SW 1271 (cell line): ENCODE measurements at regions not wholly inside any gene's neighbourhood (a gene's known extent, or its start where the extent isn't known, plus 50 kb on each side); places are given as distances from the start of the nearest gene placed in this dataset.
A peak's percentile ranks its signal among the peaks of the same experiment; 100 is the strongest.

Source experiments
- DNase-seq, 2 experiments: peaks; one replicate each; lab custom pipeline; 2025; lab: John Stamatoyannopoulos, UW

DNA sequence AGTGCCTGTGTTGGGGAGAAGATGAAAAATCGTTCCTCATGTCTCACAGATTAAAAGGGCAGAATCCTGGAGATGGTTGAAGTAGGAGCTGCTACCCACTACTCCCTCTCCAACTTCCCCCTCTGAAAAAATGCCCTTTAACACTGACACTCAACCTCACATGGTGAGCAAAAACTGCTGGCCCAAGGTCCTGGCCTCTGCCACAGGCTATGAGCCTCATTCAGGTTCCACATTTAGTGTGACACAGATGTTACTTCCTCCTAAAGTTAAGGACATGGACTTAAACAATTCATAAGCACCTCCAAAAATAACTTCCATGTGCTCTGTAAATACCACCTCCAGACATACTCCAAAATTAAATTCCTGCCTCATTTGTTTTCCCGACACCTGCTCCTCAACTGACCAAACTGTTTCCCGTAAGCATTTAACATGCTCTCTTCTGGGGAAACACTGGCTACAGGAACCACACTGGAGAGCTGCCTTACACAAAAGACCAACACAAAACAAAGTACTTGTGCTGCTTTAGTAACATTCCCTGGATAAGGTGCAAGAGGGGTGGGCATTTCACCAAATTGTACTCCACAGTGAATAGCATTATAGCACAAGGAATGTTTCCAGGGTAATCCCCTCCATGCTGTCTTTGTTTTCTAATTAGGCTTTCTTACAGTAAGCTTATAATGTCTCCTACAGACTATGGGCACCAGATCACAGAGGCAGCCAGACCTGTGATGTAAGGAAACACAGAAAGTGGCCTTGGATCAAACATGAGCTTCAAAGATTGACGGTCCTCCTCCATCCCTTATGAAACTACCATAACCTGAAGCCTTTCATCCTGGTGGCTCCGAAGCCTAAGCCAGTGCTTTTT, 57.0 kb downstream of the PHLDA1 start:
- DNase-seq, result no peak

DNA sequence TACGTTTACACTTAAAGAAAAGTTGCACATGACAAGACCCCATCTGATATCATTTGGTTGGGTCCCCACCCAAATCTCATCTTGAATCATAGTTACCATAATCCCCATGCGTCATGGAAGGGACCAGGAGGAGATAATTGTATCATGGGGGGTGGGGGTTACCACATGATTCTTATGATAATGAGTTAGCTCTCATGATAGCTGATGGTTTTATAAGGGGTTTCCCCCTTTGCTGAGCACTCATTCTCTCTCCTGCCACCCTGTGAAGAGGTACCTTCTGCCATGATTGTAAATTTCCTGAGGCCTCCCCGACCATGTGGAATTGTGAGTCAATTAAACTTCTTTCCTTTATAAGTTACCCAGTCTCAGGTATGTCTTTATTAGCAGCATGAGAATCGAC, 60.3 kb downstream of the PHLDA1 start:
- no peak for DNase-seq

DNA sequence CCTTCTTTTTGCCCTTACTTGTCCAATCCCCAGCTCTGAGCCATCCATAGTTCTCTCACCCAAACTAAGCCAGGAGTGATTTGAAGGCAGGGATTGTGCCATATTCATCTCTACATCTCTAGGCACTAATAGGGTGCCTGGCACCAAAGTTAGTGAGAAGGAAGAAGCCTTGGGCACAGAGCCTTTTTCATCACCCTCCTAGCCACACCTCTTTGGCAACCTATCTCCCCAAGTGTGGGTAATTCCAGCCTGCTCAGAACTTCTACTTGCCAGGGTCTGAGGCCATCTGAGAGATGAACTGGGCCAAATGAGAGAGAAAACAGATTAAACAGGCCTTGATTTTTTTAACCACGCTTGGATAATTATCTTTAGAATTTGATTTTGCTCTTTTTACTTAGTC, 61.3 kb downstream of the PHLDA1 start:
- no peak for DNase-seq

DNA sequence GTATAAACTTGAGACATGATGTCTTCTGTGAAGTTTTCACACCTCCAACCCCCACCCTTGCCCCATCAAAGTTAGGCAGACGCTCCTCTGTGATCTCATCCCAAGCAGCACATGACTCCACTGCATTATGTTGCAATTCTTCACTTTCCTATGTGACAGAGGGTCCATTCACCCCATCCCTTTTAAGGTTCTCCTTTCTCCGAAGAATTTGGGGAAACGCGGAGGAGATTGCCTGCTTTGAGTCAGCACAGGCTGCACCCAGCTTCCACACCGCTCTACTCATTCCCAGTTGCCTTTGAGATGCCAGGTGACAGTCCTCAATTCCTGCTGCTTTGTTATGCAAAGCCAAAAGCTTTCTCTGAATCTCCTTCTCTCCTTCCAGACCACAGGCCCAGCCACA, 61.8 kb downstream of the PHLDA1 start:
- DNase-seq, result no peak

DNA sequence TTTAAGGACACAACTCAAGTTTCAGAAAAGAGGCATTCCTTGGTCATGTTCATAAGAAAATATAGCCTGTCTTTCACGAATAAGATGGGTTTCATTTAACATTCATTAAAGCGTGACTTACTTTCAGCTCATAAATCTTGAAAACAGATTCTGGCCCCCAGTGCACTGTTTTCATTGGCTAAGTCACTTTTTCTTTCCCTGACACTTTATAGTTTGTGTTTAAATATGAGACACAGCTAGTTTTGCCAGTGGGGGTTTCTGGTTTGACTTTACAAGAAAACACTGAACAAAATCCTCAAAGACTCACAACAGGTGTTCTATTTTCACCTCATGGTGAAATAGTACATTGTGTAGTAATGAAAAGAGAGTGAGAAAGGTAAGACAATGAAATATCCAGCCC, 65.9 kb downstream of the PHLDA1 start:
- DNase-seq, result no peak

DNA sequence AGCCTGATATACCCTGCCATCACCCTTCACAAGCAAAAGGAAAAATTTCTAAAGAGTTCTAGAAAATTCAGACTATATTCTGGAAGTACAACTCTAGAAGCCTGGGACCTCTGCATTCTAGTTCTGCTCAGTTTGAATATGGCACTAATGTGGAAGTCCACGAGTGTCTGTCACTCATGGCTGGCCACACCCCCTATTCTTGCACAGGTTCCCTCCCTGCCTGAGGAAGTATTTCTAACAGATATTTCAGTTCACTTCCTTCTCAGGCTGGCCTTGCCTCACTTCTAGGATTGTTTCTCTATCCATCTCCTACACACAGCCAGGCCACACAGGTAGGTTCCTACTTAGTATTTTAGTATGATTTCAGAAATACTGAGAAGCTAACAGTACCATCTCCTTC, 67.4 kb downstream of the PHLDA1 start:
- no peak for DNase-seq

DNA sequence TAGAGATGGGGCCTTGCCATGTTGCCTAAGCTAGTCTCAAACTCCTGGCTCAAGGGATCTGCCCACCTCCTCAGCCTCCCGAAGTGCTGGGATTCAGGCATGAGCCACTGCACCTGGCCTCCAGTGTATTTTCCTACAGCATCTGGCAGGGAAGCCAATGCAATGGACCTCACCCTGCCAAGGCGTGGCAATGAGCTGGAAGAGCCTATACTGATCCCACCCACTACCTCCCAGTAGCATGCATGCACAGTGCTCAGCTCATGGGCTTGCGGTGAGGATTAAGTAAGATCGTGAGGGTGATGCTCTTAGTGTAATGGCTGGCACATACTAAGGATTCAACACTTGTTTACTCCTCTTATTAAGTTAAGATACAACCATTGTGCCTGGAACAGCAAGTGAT, 69.7 kb downstream of the PHLDA1 start:
- no peak for DNase-seq

DNA sequence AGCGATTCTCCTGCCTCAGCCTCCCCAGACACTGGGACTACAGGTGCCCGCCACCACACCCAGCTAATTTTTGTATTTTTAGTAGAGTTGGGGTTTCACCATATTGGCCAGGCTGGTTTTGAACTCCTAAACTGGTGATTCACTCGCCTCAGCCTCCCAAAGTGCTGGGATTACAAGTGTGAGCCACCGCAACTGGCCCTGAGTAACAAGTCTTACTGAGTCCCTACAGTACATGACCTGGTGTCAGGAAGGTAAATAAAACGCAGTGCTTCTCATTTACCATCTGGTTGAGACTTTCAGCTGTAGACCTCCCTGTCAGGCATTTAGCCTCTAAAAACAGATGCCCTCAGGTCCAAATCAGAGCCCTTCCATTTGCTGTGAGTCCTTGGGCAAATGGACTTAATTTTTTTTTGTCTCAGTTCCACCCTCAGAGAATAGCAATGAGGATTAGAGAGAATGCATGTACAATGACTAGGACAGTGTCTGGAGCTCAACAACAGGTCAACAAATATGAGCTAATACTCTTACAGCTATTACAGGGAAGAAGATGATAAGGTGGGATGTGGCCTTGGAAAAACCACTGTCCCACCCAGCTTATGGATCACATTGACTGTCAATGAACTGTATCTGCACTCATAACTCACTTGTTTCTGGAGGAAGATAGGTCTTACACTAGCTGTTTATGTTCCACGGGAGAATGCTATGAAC, 70.5 kb downstream of the PHLDA1 start:
- no peak for DNase-seq

DNA sequence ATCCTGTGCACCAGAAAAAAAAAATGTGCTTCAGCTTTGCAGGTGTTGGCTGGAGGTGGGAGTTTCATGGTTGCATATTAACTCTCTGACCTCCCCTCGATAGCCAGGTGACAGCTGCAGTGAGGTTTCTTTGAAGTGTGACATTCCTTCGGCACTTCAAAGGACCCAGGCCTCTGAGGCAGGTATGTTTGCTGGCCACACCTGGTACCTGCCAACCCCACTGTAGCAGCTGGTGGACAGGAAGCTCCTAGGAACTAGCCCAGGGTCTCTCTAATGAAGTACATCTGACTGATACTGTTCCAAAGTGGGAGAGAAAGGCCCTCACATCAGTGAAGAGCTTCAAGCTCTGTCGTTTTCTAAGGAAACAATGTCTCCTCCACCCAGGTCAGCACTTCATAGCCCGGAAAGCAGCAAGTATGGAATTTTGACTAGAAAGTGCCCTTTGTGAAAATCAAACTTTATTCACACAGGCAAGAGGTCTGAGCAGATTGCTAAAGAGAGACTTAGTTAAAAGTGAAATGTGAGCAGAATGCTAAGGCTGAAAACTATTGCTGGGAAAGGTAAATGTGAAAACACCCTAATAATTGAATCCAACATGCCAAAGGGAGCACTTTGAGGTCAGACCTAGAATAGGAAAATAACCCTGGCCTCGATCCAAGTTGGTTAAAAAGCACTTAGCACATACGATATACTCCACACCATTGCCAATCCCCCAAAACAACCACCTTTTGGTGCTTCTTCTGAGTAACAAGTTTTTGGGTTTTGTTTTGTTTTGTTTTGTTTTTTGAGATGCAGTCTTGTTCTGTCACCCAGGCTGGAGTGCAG, 71.3 kb downstream of the PHLDA1 start:
- DNase-seq, result no peak

DNA sequence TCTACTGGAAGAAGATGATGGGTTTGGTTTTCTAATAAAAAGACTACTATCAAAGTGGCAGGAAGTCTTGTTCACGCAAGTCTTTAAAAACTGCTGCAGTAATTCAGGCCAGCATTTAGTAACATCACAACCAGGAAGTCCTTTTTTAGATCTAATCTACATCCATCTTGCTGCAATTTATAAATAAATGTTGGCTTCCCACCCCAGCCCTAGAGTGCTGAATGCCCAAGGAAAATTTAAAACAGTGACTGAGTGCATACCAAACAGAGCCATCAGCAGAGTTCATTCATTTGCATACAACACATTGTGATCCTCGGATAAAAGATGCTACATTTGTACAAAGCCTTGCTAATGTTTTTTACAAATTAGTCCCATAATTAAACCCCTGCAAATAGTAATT, 72.1 kb downstream of the PHLDA1 start:
- DNase-seq, result no peak

DNA sequence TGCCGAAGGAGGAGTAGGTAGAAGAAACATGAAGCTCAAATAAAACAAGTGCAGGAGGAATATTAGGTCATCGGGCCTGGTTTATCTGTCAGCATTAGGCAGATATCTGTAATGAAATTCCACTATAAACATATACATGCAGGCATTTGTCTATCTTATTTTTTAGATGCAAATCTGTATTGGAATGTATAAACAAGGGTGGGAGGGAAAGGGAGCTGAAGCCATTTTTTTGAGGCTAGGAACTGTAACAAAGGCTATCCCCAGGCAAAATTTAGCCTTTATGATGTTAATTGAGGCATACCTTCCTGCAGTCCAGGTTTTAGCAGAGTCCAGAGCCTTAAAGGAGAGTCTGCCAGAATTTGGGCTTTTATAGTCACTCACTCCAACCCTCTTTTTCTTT, 72.5 kb downstream of the PHLDA1 start:
- DNase-seq, result no peak

DNA sequence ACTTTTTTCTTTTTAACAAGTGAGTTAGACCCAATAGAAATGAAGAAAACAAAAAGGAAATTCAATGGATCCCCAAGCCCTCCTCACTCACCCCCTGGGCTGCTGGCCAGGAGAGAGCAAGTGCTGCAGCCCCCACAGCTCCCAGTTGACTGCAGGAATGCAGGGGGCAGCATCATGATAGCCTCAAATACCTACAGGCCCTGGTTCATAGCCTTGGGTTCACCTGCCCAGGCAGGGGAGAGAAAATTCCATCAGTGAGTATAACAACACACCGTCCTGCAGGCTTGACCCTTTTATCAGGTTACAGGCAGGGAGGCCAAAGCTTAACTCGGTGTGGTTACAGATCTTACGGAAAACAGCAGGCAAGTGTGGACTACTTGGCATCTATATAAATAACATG, 76.3 kb downstream of the PHLDA1 start:
- DNase-seq, result no peak

DNA sequence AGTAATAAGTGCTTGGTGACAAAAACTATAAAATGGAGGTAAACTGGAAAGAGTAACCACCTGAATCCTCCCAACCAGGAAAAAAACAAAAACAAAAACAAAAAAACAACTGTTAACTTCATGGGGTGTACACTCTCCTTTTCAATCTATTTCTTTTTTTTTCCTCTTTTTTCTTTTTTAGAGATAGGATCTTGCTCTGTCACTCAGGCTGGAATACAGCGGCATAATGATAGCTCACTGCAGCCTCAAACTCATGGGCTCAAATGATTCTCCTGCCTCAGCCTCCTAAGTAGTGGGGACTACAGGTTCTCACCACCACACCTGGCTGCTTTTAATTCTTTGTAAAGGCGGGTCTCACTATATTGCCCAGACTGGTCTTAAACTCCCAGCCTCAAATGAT, 76.8 kb downstream of the PHLDA1 start:
- no peak for DNase-seq

DNA sequence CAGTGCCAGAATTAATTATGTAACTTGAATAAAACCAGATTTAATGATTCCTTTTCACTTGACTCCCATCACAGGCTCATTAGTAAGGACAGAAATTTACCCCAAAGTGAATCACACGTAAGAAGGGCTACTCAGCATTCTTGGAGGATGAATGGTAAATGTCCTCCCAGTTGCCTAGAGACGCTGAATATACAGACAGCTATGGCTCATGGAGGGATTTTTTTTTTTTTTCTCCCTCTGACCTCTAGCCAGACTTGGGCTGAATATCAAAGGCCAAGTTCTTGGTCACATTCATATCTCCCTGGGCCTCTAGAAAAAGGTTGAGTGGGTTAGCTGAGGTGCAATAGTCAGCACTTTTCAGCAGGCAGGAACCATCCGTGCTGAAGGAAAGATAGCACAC, 77.5 kb downstream of the PHLDA1 start:
- peak; percentile 90 to 93 for DNase-seq

DNA sequence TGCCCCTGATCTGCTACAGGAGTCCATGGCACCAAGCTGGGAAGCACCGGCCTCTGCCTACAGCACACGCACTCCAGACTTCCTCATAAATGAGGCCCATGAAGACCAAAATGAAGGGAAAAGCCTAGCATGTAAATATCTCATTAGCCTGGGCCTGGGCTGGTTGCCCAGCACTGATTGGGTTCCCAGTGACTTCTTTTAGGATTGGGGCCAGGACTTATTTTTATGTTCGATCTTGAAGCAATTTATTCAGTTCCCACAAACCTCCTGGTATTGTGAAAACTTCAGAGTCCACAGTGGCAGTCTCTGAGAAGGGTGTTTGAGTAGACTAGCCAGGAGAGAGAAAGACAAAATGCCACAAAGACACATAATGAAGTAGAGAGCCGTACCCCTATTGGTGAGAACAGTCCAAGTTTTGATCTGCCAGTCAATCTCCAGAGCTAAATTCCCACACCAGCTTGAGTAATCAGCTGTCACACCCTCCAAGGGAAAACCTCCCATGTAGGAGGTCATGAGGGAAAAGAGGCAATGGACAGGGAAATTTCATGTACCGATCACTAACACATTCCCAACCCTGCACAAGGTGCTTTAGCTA, 78.2 kb downstream of the PHLDA1 start:
- DNase-seq, result no peak

DNA sequence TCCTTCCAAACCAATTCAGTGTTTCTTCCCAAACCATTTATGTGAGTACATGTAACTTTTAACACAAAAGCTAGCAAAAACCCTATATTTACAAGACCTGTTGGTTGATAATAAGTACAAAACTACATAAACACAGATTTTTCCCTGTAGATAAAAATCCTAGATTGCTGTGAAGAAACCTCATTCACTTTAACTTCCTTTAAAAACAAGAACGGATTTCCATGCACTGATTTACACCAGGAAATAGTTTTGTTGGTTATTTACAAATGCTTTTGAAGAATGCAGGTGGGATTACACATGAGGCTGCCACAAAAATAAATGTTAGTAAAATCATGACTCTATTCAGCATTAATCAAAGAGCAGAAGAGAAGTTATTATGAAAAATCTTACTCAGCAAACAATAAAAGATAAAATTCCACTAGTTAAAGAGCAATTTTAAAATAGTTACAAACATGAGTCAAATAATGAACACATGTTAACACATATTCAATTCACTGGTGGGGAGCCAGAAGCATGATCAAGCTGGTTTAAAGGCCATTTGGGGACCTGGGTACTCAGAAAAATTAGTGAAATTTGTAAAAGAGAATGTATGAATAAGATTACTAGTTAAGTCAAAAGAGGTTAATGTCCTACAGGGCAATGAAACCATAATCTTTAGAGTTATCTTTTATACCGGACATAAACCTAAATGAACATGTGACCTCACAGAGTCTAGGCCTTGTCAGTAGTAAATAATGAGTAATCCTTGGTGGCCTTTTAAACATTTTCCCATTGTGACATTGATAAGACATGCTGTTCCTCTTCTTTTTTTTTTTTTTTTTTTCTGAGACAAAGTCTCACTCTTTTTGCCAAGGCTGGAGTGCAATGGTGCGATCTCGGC, 79.9 kb downstream of the PHLDA1 start:
- no peak for DNase-seq

DNA sequence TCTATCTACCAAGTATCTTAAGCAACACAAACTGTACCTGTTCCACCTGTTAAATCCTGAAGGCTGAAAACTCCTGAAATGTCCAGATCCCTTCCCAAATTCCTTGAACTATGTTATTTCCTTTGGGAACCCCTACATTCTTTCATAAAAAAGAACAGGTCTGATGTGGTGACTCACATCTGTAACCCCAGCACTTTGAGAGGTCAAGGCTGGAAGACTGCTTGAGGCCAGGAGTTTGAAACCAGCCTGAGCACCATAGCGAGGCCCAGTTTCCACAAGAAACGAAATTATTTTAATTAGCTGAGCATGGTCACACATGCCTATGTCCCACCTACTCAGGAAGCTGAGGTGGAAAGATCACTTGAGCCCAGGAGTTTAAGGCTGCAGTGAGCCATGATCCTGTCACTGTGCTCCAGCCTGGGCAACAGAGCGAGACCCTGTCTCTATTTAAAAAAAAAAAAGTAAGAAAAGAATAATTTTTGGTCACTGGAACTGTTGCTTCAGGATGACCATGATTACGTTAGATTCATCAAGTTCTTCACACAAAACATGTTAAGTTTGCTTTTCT, 84.3 kb downstream of the PHLDA1 start:
- DNase-seq, result no peak

DNA sequence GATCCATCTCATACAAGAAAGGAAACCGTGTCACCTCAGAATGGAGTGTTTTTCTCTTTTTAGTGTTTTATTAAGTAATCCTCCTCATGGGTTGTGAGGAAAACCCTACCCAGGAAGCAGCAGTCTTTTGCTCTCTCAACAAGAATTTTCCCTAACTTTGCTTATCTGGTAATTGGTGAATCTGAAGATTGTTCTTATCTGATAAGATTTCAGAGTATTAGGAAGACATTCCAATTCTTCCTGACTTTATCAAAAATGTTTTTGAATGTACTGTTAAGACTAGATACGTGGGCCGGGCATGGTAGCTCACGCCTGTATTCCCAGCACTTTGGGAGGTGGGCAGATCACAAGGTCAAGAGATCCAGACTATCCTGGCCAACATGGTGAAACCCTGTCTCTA, 86.0 kb downstream of the PHLDA1 start:
- no peak for DNase-seq

DNA sequence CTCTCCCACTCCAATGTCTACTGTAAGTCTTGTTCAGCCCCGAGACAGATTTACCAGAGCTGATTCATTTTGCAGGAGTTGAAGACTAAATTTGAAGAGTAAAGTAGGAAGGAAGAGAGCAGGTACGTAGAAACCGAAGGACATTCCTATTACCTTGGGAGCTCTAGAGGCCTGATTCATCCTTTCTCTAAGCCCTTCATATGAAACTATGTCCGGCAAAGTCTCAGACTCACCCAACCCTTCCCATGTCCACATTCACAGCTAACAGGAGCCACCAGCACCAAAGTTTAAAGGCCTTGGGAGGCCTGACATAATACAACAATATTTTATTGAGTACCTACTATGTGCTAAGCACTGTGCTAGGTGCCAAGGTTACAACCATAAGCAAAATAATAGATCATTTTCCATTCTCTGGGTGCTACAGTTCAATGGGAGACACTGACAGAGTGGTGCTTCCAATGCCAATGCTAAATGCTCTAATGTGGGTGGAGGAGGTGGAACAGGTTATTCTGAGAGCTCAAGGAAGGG, 86.6 kb downstream of the PHLDA1 start:
- DNase-seq, result no peak

DNA sequence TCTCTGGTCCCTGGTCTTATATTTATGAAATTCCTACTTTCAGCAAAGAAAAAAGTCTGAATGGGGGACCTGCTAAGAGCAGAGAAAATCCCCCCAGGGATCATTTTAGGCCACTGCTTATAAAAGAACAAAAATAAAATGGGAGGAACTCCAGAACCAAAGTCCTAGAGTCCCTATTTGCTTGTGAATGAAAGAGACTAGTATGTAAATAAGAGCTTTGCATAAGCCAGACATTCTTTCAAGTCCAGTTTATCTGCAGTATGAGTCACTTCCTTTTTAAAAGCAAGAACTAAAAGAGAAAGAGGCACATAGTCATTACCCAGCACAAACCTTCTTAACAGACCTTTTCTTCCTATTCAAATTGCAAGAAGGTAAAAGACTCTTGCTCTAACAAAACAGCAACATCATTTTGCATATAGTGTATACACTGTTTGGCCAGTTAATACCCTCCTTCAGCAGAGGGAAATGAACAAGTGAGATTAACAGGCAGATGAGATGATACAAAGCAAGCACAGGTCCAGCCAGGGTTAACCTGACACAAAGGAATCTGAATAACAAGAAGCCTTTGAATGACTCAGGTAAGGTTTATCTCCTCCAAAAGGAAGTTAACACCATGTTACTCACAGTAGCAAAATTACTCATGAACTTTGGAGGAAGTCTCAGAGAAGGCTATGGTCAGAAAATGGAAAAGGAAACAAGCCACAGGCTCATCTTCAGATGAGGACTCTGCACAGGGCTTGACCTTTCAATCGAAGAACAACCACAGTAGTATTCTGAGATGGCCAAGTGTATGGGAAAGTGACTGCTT, 87.3 kb downstream of the PHLDA1 start:
- DNase-seq, result peak; percentile 87 to 98
